CD14-positive monocyte (primary cell): ENCODE measurements at regions not wholly inside any gene's neighbourhood (a gene's known extent, or its start where the extent isn't known, plus 50 kb on each side); places are given as distances from the start of the nearest gene placed in this dataset.

Experiments
- DNase-seq, 3 donors: peaks; one replicate each; pipeline ENCODE4 v3.0.0-alpha.2; 2011 to 2022
- H2AFZ ChIP-seq: 2 replicates; pipeline ENCODE4 v1.6.0; 2012; ENCODE audit warnings: mild to moderate bottlenecking, low read depth, low read length, inconsistent platforms; ENCODE audit not compliant: insufficient read depth, poor library complexity, severe bottlenecking
- H3K27ac ChIP-seq, 2 donors: 1 replicate in 1 of 2; 2 replicates in 1 of 2; pipeline ENCODE4 v1.5.1; 2012 to 2013; ENCODE audit warnings: low read length in 2 of 2, control low read depth in 1 of 2, inconsistent platforms in 1 of 2, low read depth in 1 of 2, mild to moderate bottlenecking in 1 of 2
- H3K27me3 ChIP-seq, 2 donors: one replicate each; pipeline versions ENCODE4 v1.6.0 to v1.6.1; 2011 to 2013; ENCODE audit warnings: low read length in 2 of 2; ENCODE audit not compliant: control insufficient read depth in 2 of 2, insufficient read depth in 2 of 2
- H3K36me3 ChIP-seq, 2 donors: replicated peaks in 1 of 2; 1 replicate in 1 of 2; 2 replicates in 1 of 2; pipeline versions ENCODE4 v1.5.1 to v1.6.1; 2012 to 2013; ENCODE audit warnings: low read length in 2 of 2, control low read depth in 1 of 2, inconsistent platforms in 1 of 2, mild to moderate bottlenecking in 1 of 2; ENCODE audit not compliant: insufficient read depth in 2 of 2, control insufficient read depth in 1 of 2
- H3K4me1 ChIP-seq, 2 donors: 1 replicate in 1 of 2; 2 replicates in 1 of 2; pipeline versions ENCODE4 v1.5.1 to v1.6.1; 2012 to 2013; ENCODE audit warnings: low read length in 2 of 2, control low read depth in 1 of 2, inconsistent platforms in 1 of 2, mild to moderate bottlenecking in 1 of 2, moderate library complexity in 1 of 2; ENCODE audit not compliant: insufficient read depth in 2 of 2, control insufficient read depth in 1 of 2
- H3K4me2 ChIP-seq: replicated peaks from 2 replicates; pipeline ENCODE3; 2012; ENCODE audit warnings: low read length, moderate library complexity, mild to moderate bottlenecking; ENCODE audit not compliant: poor library complexity, severe bottlenecking; ENCODE audit errors: extremely low read depth
- H3K4me3 ChIP-seq, 3 experiments: fragments of 200-600 bp in 1 of 3; sonication (generic) in 1 of 3; replicated peaks in 1 of 3; 1 replicate in 2 of 3; 2 replicates in 1 of 3; pipeline ENCODE4 v1.5.1; 2011 to 2013; ENCODE audit warnings: low read length in 3 of 3, mild to moderate bottlenecking in 3 of 3, control low read depth in 2 of 3, low read depth in 2 of 3, inconsistent platforms in 1 of 3, moderate library complexity in 1 of 3
- H3K79me2 ChIP-seq: 2 replicates; pipeline ENCODE4 v1.6.0; 2012; ENCODE audit warnings: mild to moderate bottlenecking, control low read depth, inconsistent platforms, low read length, moderate library complexity; ENCODE audit not compliant: insufficient read depth
- H3K9ac ChIP-seq: 2 replicates; pipeline ENCODE4 v1.6.0; 2017; ENCODE audit warnings: low read length, mild to moderate bottlenecking; ENCODE audit not compliant: insufficient read depth, poor library complexity, severe bottlenecking
- H3K9me3 ChIP-seq, 2 donors: replicated peaks in 1 of 2; 1 replicate in 1 of 2; 2 replicates in 1 of 2; pipeline versions ENCODE4 v1.5.1 to v1.6.1; 2012 to 2013; ENCODE audit warnings: low read length in 2 of 2, control low read depth in 1 of 2; ENCODE audit not compliant: control insufficient read depth in 1 of 2, insufficient read depth in 1 of 2
- H4K20me1 ChIP-seq: 2 replicates; pipeline ENCODE4 v1.6.0; 2012; ENCODE audit warnings: mild to moderate bottlenecking, low read length, control low read depth, moderate library complexity; ENCODE audit not compliant: insufficient read depth
- H3K27ac Mint-ChIP-seq, 7 donors: one replicate each; pipeline ENCODE4 v1.8.0; 2020; ENCODE audit warnings: mild to moderate bottlenecking in 7 of 7, mixed read lengths in 7 of 7, moderate library complexity in 6 of 7, inconsistent platforms in 2 of 7
- H3K27me3 Mint-ChIP-seq, 3 donors: one replicate each; pipeline ENCODE4 v1.8.0; 2021 to 2022; ENCODE audit warnings: low read depth in 3 of 3, mild to moderate bottlenecking in 3 of 3, mixed read lengths in 3 of 3, moderate library complexity in 3 of 3, inconsistent platforms in 1 of 3
- H3K36me3 Mint-ChIP-seq, 2 donors: one replicate each; pipeline ENCODE4 v1.8.0; 2020; ENCODE audit warnings: mixed read lengths in 2 of 2, inconsistent platforms in 1 of 2, mild to moderate bottlenecking in 1 of 2
- H3K4me1 Mint-ChIP-seq: one replicate; pipeline ENCODE4 v1.8.0; 2020; ENCODE audit warnings: mild to moderate bottlenecking, mixed read lengths
- H3K4me3 Mint-ChIP-seq, 2 donors: one replicate each; pipeline ENCODE4 v1.8.0; 2020; ENCODE audit warnings: mild to moderate bottlenecking in 2 of 2, mixed read lengths in 2 of 2, moderate library complexity in 1 of 2
- H3K9me3 Mint-ChIP-seq, 7 donors: one replicate each; pipeline ENCODE4 v1.8.0; 2020 to 2022; ENCODE audit warnings: mixed read lengths in 7 of 7, mild to moderate bottlenecking in 6 of 7, moderate library complexity in 6 of 7, inconsistent platforms in 2 of 7
- CTCF ChIP-seq: fragments of 200-600 bp; IDR thresholded peaks from one replicate; pipeline ENCODE4 v1.8.0; 2022; ENCODE audit warnings: antibody characterized with exemption, mild to moderate bottlenecking
- WGBS: methylation state at CpG from one replicate; pipeline ENCODE4 v1.1.5; 2013; ENCODE audit warnings: missing lambda C conversion rate; ENCODE audit not compliant: insufficient coverage; 5-methylcytosine and 5-hydroxymethylcytosine counted together
- intact Hi-C, 2 donors: fragments of 100-400 bp; cut with micrococcal nuclease; formaldehyde crosslinking; loops; one replicate each; pipeline versions ENCODE4 v1.15.0 to v1.15.1; 2023

GRCh38 chr15:100818927-100819326 lies 60.7 kb upstream of the ALDH1A3 start:
- Histone ChIP-seq H3K27ac (no peak overlapping the region), H3K4me2 (no peak overlapping the region), H3K4me1 (no peaks in the 10 kb centered on the region), H2AFZ (no peak overlapping the region), H3K9ac (no peak overlapping the region), H3K79me2 (no peaks in the 10 kb centered on the region), H3K4me3 (no peak overlapping the region), H4K20me1 (no peaks in the 10 kb centered on the region), H3K36me3 (no peaks in the 10 kb centered on the region), H3K27me3 (peaks cover 0 to 3% of the 10 kb centered on the region in 2 donors), H3K9me3 (peaks cover 5 to 14% of the 10 kb centered on the region in 2 donors)
- TF ChIP-seq CTCF = no peak
- intact Hi-C loops = no loop called here
- Mint-ChIP-seq H3K4me1 (no peaks in the 10 kb centered on the region), H3K9me3 (peaks cover 9 to 39% (median 23%) of the 10 kb centered on the region in 7 donors), H3K27me3 (peaks cover 2 to 8% (median 4%) of the 10 kb centered on the region in 3 donors), H3K4me3 (no peak overlapping the region), H3K27ac (no peak overlapping the region), H3K36me3 (peaks cover 0 to 2% of the 10 kb centered on the region in 2 donors)
- WGBS = 78% methylated on average over 3 of the region's 3 CpGs
- DNase-seq = no peak

GRCh38 chr15:100820528-100820927 lies 59.1 kb upstream of the ALDH1A3 start:
- Histone ChIP-seq H4K20me1 (no peaks in the 10 kb centered on the region), H3K79me2 (no peaks in the 10 kb centered on the region), H3K9me3 (peaks cover 3 to 6% of the 10 kb centered on the region in 2 donors), H2AFZ (no peak overlapping the region), H3K4me3 (no peak overlapping the region), H3K36me3 (no peaks in the 10 kb centered on the region), H3K4me1 (no peaks in the 10 kb centered on the region), H3K4me2 (no peak overlapping the region), H3K27me3 (peaks cover 0 to 3% of the 10 kb centered on the region in 2 donors), H3K27ac (no peak overlapping the region), H3K9ac (no peak overlapping the region)
- H3K27ac Mint-ChIP-seq = no peak overlapping the region
- no peaks in the 10 kb centered on the region for H3K36me3 Mint-ChIP-seq
- TF ChIP-seq CTCF = no peak
- WGBS = 62% methylated on average over 3 of the region's 4 CpGs
- peaks cover 6 to 31% (median 16%) of the 10 kb centered on the region in 7 donors for H3K9me3 Mint-ChIP-seq
- peaks cover 2 to 10% (median 5%) of the 10 kb centered on the region in 3 donors for H3K27me3 Mint-ChIP-seq
- H3K4me1 Mint-ChIP-seq = no peaks in the 10 kb centered on the region
- H3K4me3 Mint-ChIP-seq = no peak overlapping the region
- DNase-seq = no peak
- intact Hi-C loops = no loop called here
